ENCODE measurements at regions not wholly inside any gene's neighbourhood (a gene's known extent, or its start where the extent isn't known, plus 50 kb on each side); places are given as distances from the start of the nearest gene placed in this dataset.

- DNase-seq (ENCODE audit: low read depth in 2 of 2), result no peak
- H3K4me3 ChIP-seq (replicated peaks in 1 of 2; ENCODE audit: low read depth in 2 of 2, low read length in 2 of 2), result no peak overlapping the region
- TF ChIP-seq CTCF (IDR thresholded peaks at IDR 0.05; ENCODE audit: low read depth, low read length), result no peak
Measured at GRCh38 chr2:116057538-116057937, 1615.1 kb downstream of the DPP10 start.

GRCh38 chr2:116061023-116061422 lies 1618.6 kb downstream of the DPP10 start:
- no peak for DNase-seq (ENCODE audit: low read depth in 2 of 2)
- no peak overlapping the region for H3K4me3 ChIP-seq (replicated peaks in 1 of 2; ENCODE audit: low read depth in 2 of 2, low read length in 2 of 2)
- no peak for TF ChIP-seq CTCF (IDR thresholded peaks at IDR 0.05; ENCODE audit: low read depth, low read length)

- no peak for TF ChIP-seq CTCF (IDR thresholded peaks at IDR 0.05; ENCODE audit: low read depth, low read length)
- no peak overlapping the region for H3K4me3 ChIP-seq (replicated peaks in 1 of 2; ENCODE audit: low read depth in 2 of 2, low read length in 2 of 2)
- no peak for DNase-seq (ENCODE audit: low read depth in 2 of 2)
Measured at GRCh38 chr2:116073731-116074130, 1631.3 kb downstream of the DPP10 start.

GRCh38 chr2:116074161-116074560 lies 1631.7 kb downstream of the DPP10 start:
- no peak overlapping the region for H3K4me3 ChIP-seq (replicated peaks in 1 of 2; ENCODE audit: low read depth in 2 of 2, low read length in 2 of 2)
- no peak for DNase-seq (ENCODE audit: low read depth in 2 of 2)
- TF ChIP-seq CTCF (IDR thresholded peaks at IDR 0.05; ENCODE audit: low read depth, low read length), result no peak

- H3K4me3 ChIP-seq (replicated peaks in 1 of 2; ENCODE audit: low read depth in 2 of 2, low read length in 2 of 2), result no peak overlapping the region
- TF ChIP-seq CTCF (IDR thresholded peaks at IDR 0.05; ENCODE audit: low read depth, low read length), result no peak
- no peak for DNase-seq (ENCODE audit: low read depth in 2 of 2)
Measured at GRCh38 chr2:116088236-116088635, 1645.8 kb downstream of the DPP10 start.

- DNase-seq (ENCODE audit: low read depth in 2 of 2), result no peak
- H3K4me3 ChIP-seq (replicated peaks in 1 of 2; ENCODE audit: low read depth in 2 of 2, low read length in 2 of 2), result no peak overlapping the region
- TF ChIP-seq CTCF (IDR thresholded peaks at IDR 0.05; ENCODE audit: low read depth, low read length), result no peak
Measured at GRCh38 chr2:116094196-116094595, 1651.8 kb downstream of the DPP10 start.

- no peak overlapping the region for H3K4me3 ChIP-seq (replicated peaks in 1 of 2; ENCODE audit: low read depth in 2 of 2, low read length in 2 of 2)
- no peak for TF ChIP-seq CTCF (IDR thresholded peaks at IDR 0.05; ENCODE audit: low read depth, low read length)
- no peak for DNase-seq (ENCODE audit: low read depth in 2 of 2)
Measured at GRCh38 chr2:116095636-116096035, 1653.2 kb downstream of the DPP10 start.
